H1 (cell line): ENCODE measurements at regions not wholly inside any gene's neighbourhood (a gene's known extent, or its start where the extent isn't known, plus 50 kb on each side); places are given as distances from the start of the nearest gene placed in this dataset.

Experiments used
- CTCF ChIA-PET: fragments of 300-600 bp; sonication (Branson Sonifier 250); formaldehyde crosslinking; loops from one replicate; lab custom pipeline; 2021; ENCODE audit not compliant: partially characterized antibody; lab: Charles Lee
- POLR2A ChIA-PET: fragments of 300-600 bp; sonication (Branson Sonifier 250); formaldehyde crosslinking; loops from one replicate; lab custom pipeline; 2021; ENCODE audit warnings: inconsistent platforms; ENCODE audit not compliant: partially characterized antibody; lab: Charles Lee
- DNase-seq, 2 experiments: peaks; one replicate each; pipeline versions ENCODE4 v3.0.0 to v3.0.0-alpha.2; 2010 to 2022; ENCODE audit warnings: low spot score in 2 of 2, low read depth in 1 of 2, mixed read lengths in 1 of 2
- FAIRE-seq: peaks from 2 replicates; lab custom pipeline; 2011; peaks lifted over from hg19 to GRCh38; lab: Jason Lieb, UNC
- H2AFZ ChIP-seq: 2 replicates; pipeline ENCODE4 v1.8.1; 2012; ENCODE audit warnings: low read length, inconsistent platforms
- H2AK5ac ChIP-seq: 2 replicates; pipeline ENCODE4 v1.6.1; 2013; ENCODE audit warnings: low read depth, low read length
- H2BK120ac ChIP-seq: replicated peaks from 2 replicates; pipeline ENCODE3; 2013; ENCODE audit warnings: low read depth, low read length, inconsistent platforms
- H2BK12ac ChIP-seq: 2 replicates; pipeline ENCODE4 v1.6.1; 2013; ENCODE audit warnings: low read depth, low read length
- H2BK15ac ChIP-seq: 2 replicates; pipeline ENCODE4 v1.6.1; 2013; ENCODE audit warnings: low read length
- H2BK20ac ChIP-seq: 2 replicates; pipeline ENCODE4 v1.6.1; 2013; ENCODE audit warnings: low read length
- H2BK5ac ChIP-seq: 2 replicates; pipeline ENCODE4 v1.6.1; 2013; ENCODE audit warnings: low read depth, low read length
- H3K14ac ChIP-seq: 2 replicates; pipeline ENCODE4 v1.6.1; 2013; ENCODE audit warnings: inconsistent platforms; ENCODE audit not compliant: insufficient read length
- H3K18ac ChIP-seq: 2 replicates; pipeline ENCODE4 v1.6.1; 2013; ENCODE audit warnings: low read length; ENCODE audit errors: extremely low read depth
- H3K23ac ChIP-seq: 2 replicates; pipeline ENCODE4 v1.6.1; 2013; ENCODE audit warnings: inconsistent platforms; ENCODE audit not compliant: insufficient read length
- H3K23me2 ChIP-seq: 2 replicates; pipeline ENCODE4 v1.6.1; 2013; ENCODE audit warnings: low read depth, low read length
- H3K27ac ChIP-seq: 2 replicates; pipeline ENCODE4 v1.6.1; 2011; ENCODE audit warnings: low read depth, low read length, inconsistent platforms
- H3K27me3 ChIP-seq, 4 experiments: replicated peaks in 1 of 4; 1 replicate in 1 of 4; 2 replicates in 3 of 4; pipeline versions ENCODE4 v1.6.1 to v1.8.1; 2011 to 2013; ENCODE audit warnings: low read length in 3 of 4, mild to moderate bottlenecking in 3 of 4, inconsistent platforms in 2 of 4, mixed read lengths in 2 of 4, moderate library complexity in 1 of 4; ENCODE audit not compliant: control insufficient read depth in 3 of 4, insufficient read depth in 3 of 4; ENCODE audit errors: extremely low read depth in 1 of 4
- H3K36me3 ChIP-seq, 4 experiments: 2 replicates each; pipeline versions ENCODE4 v1.6.1 to v1.8.1; 2011 to 2013; ENCODE audit warnings: mild to moderate bottlenecking in 4 of 4, low read length in 3 of 4, moderate library complexity in 2 of 4, control low read depth in 1 of 4, inconsistent platforms in 1 of 4; ENCODE audit not compliant: insufficient read depth in 4 of 4, control insufficient read depth in 2 of 4
- H3K4ac ChIP-seq: replicated peaks from 2 replicates; pipeline ENCODE3; 2013; ENCODE audit warnings: low read length, low read depth, mixed read lengths, inconsistent platforms; ENCODE audit not compliant: insufficient read length
- H3K4me1 ChIP-seq, 4 experiments: replicated peaks in 1 of 4; 1 replicate in 1 of 4; 2 replicates in 3 of 4; pipeline versions ENCODE4 v1.6.1 to v1.8.1; 2011 to 2013; ENCODE audit warnings: low read length in 3 of 4, inconsistent platforms in 2 of 4, mixed read lengths in 1 of 4; ENCODE audit not compliant: insufficient read depth in 4 of 4, control insufficient read depth in 3 of 4
- H3K4me2 ChIP-seq, 2 experiments: 2 replicates each; pipeline versions ENCODE4 v1.6.1 to v1.8.1; 2011 to 2013; ENCODE audit warnings: low read depth in 2 of 2, low read length in 2 of 2, control low read depth in 1 of 2, inconsistent platforms in 1 of 2, mild to moderate bottlenecking in 1 of 2; ENCODE audit not compliant: insufficient read depth in 1 of 2
- H3K4me3 ChIP-seq, 4 experiments: fragments of 200-600, 300-600 bp in 1 of 4; sonication (generic), shearing (Covaris generic), sonication (Bioruptor Twin) in 1 of 4; 2 replicates each; pipeline versions ENCODE4 v1.5.1 to v1.8.1; 2011 to 2016; ENCODE audit warnings: low read length in 4 of 4, low read depth in 3 of 4, control low read depth in 2 of 4, inconsistent platforms in 2 of 4, mild to moderate bottlenecking in 2 of 4, mixed read lengths in 1 of 4, moderate library complexity in 1 of 4; ENCODE audit not compliant: insufficient read depth in 2 of 4; ENCODE audit errors: extremely low read depth in 1 of 4
- H3K56ac ChIP-seq: replicated peaks from 2 replicates; pipeline ENCODE3; 2013; ENCODE audit warnings: low read depth, mild to moderate bottlenecking, mixed read lengths, low read length, inconsistent platforms; ENCODE audit not compliant: insufficient read length
- H3K79me1 ChIP-seq: 2 replicates; pipeline ENCODE4 v1.6.1; 2013; ENCODE audit warnings: low read depth, low read length, control low read depth
- H3K79me2 ChIP-seq, 2 experiments: 2 replicates each; pipeline versions ENCODE4 v1.6.1 to v1.8.1; 2012 to 2013; ENCODE audit warnings: low read length in 2 of 2, mild to moderate bottlenecking in 2 of 2, inconsistent platforms in 1 of 2; ENCODE audit not compliant: insufficient read depth in 2 of 2, control insufficient read depth in 1 of 2
- H3K9ac ChIP-seq, 4 experiments: replicated peaks in 1 of 4; 1 replicate in 1 of 4; 2 replicates in 3 of 4; pipeline versions ENCODE4 v1.6.1 to v1.8.1; 2011 to 2013; ENCODE audit warnings: low read depth in 3 of 4, low read length in 3 of 4, control low read depth in 2 of 4, mild to moderate bottlenecking in 2 of 4, moderate library complexity in 2 of 4, inconsistent platforms in 1 of 4; ENCODE audit errors: extremely low read depth in 1 of 4
- H3K9me3 ChIP-seq, 2 experiments: 2 replicates each; pipeline versions ENCODE4 v1.6.1 to v1.8.1; 2012 to 2013; ENCODE audit warnings: mild to moderate bottlenecking in 2 of 2, moderate library complexity in 2 of 2, control low read depth in 1 of 2, inconsistent platforms in 1 of 2, low read depth in 1 of 2, low read length in 1 of 2, mixed read lengths in 1 of 2; ENCODE audit not compliant: insufficient read depth in 2 of 2
- H4K20me1 ChIP-seq, 2 experiments: replicated peaks in 1 of 2; 2 replicates each; pipeline versions ENCODE3 to v1.8.1; 2011 to 2013; ENCODE audit warnings: inconsistent platforms in 2 of 2, low read length in 2 of 2, mild to moderate bottlenecking in 1 of 2; ENCODE audit not compliant: insufficient read depth in 2 of 2, control insufficient read depth in 1 of 2
- H4K5ac ChIP-seq: 2 replicates; pipeline ENCODE4 v1.6.1; 2013; ENCODE audit warnings: low read length, low read depth, mixed read lengths, inconsistent platforms; ENCODE audit not compliant: insufficient read length
- H4K8ac ChIP-seq: 2 replicates; pipeline ENCODE4 v1.8.0; 2013; ENCODE audit warnings: mild to moderate bottlenecking, moderate library complexity, low read length, inconsistent platforms; ENCODE audit not compliant: insufficient read depth; ENCODE audit errors: extremely low read depth
- H4K91ac ChIP-seq: replicated peaks from 2 replicates; pipeline ENCODE3; 2013; ENCODE audit warnings: low read length, mixed read lengths, inconsistent platforms; ENCODE audit not compliant: insufficient read length
- BACH1 ChIP-seq: IDR thresholded peaks from 2 replicates; pipeline ENCODE4 v1.6.1; 2012; ENCODE audit warnings: low read length, improper control_type of control experiment
- BCL11A ChIP-seq, 2 experiments: IDR thresholded peaks; one replicate each; pipeline ENCODE4 v1.6.1; 2011; ENCODE audit warnings: low read depth in 2 of 2, low read length in 2 of 2, mild to moderate bottlenecking in 2 of 2
- CBX5 ChIP-seq: fragments of 300-800, 300-1000 bp; sonication (generic); IDR thresholded peaks from 2 replicates; pipeline ENCODE4 v1.7.1; 2016; ENCODE audit warnings: antibody characterized with exemption, low read length, low read depth
- SP1 ChIP-seq: IDR thresholded peaks from 2 replicates; pipeline ENCODE4 v1.6.1; 2011; ENCODE audit warnings: low read depth, low read length
- TBP ChIP-seq: IDR thresholded peaks from 2 replicates; pipeline ENCODE4 v1.6.1; 2011; ENCODE audit warnings: low read depth, low read length, improper control_type of control experiment
- WGBS, 2 experiments: shearing (Covaris generic) in 1 of 2; methylation state at CpG; one replicate each; pipeline versions ENCODE4 v1.1.6 to v1.1.7; 2013 to 2015; ENCODE audit warnings: low lambda C conversion rate in 2 of 2, mixed read lengths in 2 of 2, inconsistent platforms in 1 of 2, low coverage in 1 of 2, missing lambda C conversion rate in 1 of 2; ENCODE audit not compliant: insufficient replicate concordance in 2 of 2, insufficient coverage in 1 of 2, insufficient read length in 1 of 2; ENCODE audit errors: extremely low coverage in 1 of 2, missing lambda C conversion rate in 1 of 2; 5-methylcytosine and 5-hydroxymethylcytosine counted together

DNA sequence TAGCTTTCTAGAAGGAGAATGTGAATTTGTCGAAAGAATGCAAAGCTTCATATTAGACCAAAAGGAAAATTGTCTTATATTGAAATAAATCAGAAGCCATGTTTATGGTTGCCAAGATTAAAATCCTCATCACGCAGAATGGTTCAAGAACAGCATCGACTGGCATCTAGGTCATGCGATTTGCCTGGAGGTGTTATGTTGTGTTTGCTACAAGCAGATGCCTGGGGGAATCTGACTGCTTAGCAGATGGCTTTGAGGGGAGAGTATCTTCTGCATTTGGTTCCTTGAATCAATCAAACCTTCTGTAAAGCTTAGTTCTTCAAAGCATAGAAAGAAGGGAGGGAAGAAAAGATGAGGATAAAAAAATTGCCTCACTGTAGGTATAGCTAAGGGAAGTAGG, 585.8 kb downstream of the QKI start:
- Histone ChIP-seq H3K27ac (no peak overlapping the region), H3K23me2 (no peaks in the 10 kb centered on the region; the same call in 1 of the 2 replicates), H3K14ac (no peak overlapping the region), H3K9ac (no peak overlapping the region), H2AK5ac (no peak overlapping the region), H2BK12ac (no peak overlapping the region), H2BK15ac (no peak overlapping the region), H3K27me3 (no peaks in the 10 kb centered on the region), H3K4me2 (no peak overlapping the region), H4K5ac (no peak overlapping the region), H2BK120ac (no peak overlapping the region), H4K8ac (no peak overlapping the region), H4K91ac (no peak overlapping the region), H3K56ac (no peak overlapping the region), H3K4me3 (no peak overlapping the region), H3K79me1 (no peaks in the 10 kb centered on the region), H2BK5ac (no peak overlapping the region), H3K4ac (no peak overlapping the region), H2BK20ac (no peak overlapping the region), H3K79me2 (no peaks in the 10 kb centered on the region), H4K20me1 (no peaks in the 10 kb centered on the region), H3K36me3 (no peaks in the 10 kb centered on the region), H3K18ac (no peak overlapping the region), H3K9me3 (no peaks in the 10 kb centered on the region), H3K4me1 (no peaks in the 10 kb centered on the region), H3K23ac (no peak overlapping the region), H2AFZ (no peak overlapping the region; the same call in 1 of the 2 replicates)
- DNase-seq (no peak), FAIRE-seq (no peak)
- TF ChIP-seq BACH1 = no peak
- no peak for TF ChIP-seq SP1
- no peak for TF ChIP-seq BCL11A (IDR thresholded peaks at IDR 0.05; ENCODE audit: low read depth in 2 of 2, low read length in 2 of 2)
- no peak for TF ChIP-seq TBP
- TF ChIP-seq CBX5 = no peak
- ChIA-PET CTCF (no interaction called here), POLR2A (no interaction called here)
- WGBS, 2 experiments = 96% methylated on average over 4 of the region's 4 CpGs; no CpG with 5 or more reads in 1 of the 2 experiments
